ENCODE measurements at regions not wholly inside any gene's neighbourhood (a gene's known extent, or its start where the extent isn't known, plus 50 kb on each side); places are given as distances from the start of the nearest gene placed in this dataset.

DNA sequence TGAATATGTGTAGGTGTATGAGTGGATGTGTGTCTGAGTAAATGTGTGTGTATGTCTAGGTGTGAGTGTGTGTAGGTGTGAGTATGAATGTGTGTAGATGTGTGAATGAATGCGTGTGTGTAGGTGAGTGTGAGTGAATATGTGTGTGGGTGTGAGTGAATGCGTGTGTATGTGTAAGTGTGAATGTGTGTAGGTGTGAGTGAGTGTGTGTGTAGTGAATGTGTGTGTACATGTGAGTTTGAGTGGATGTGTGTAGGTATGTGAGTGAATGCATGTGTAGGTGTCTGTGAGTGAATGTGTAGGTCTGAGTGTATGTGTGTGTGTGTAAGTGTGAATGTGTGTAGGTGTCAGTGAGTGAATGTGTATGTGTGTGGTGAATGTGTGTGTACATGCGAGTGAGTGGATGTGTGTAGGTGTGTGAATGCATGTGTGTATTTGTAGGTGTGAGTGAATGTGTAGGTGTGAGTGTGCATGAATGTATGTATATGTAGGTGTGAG is 201.0 kb upstream of the ZNF536 start:
- TF ChIP-seq, protein P1, sequence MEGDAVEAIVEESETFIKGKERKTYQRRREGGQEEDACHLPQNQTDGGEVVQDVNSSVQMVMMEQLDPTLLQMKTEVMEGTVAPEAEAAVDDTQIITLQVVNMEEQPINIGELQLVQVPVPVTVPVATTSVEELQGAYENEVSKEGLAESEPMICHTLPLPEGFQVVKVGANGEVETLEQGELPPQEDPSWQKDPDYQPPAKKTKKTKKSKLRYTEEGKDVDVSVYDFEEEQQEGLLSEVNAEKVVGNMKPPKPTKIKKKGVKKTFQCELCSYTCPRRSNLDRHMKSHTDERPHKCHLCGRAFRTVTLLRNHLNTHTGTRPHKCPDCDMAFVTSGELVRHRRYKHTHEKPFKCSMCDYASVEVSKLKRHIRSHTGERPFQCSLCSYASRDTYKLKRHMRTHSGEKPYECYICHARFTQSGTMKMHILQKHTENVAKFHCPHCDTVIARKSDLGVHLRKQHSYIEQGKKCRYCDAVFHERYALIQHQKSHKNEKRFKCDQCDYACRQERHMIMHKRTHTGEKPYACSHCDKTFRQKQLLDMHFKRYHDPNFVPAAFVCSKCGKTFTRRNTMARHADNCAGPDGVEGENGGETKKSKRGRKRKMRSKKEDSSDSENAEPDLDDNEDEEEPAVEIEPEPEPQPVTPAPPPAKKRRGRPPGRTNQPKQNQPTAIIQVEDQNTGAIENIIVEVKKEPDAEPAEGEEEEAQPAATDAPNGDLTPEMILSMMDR (IDR thresholded peaks at IDR 0.05): no peak
- TF ChIP-seq ZFX (IDR thresholded peaks at IDR 0.05; ENCODE audit: borderline replicate concordance): no peak
- H3K27ac ChIP-seq: no peak overlapping the region

DNA sequence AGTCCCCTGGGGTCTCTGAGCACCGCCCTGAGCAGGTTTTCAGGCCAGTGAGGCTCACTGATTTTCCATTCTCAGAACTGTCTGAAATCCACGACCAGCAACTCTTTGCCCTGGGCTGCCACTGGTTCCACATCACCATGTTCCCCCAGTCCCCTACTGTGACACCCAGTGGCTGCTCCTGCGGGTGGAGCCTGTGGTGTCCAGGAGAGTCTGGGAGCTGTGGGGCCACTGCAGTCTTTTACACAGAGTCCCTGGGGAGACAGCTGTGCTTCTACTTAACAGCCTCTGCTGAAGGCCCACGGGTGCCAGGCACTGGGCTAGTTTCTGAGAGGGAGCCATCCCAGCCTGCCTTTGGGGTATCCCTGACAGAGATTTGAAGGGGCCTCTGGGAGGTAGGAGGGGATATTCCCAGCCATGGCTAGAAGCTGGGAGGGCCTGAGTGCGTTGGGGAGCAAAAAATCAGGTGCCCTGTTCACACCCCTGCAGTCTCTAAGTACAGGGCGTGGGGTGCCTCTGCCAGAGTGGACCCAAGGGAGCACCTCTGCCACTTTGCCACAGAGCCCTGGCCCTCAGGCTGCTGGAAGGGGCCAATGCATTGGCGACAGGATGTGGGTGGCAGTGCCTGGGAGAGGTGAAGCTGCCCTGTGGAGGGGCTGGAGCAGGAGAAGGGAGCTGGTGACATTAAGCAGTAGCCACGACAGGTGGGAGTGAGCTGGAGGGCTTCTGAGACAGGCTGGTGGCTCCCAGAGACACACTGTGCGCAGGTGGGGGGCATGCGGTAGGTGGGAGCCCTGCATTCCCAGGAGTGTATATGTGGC is 200.2 kb upstream of the ZNF536 start:
- no peak for TF ChIP-seq ZFX (IDR thresholded peaks at IDR 0.05; ENCODE audit: borderline replicate concordance)
- TF ChIP-seq, protein P1 (IDR thresholded peaks at IDR 0.05): no peak
- H3K27ac ChIP-seq: no peak overlapping the region

DNA sequence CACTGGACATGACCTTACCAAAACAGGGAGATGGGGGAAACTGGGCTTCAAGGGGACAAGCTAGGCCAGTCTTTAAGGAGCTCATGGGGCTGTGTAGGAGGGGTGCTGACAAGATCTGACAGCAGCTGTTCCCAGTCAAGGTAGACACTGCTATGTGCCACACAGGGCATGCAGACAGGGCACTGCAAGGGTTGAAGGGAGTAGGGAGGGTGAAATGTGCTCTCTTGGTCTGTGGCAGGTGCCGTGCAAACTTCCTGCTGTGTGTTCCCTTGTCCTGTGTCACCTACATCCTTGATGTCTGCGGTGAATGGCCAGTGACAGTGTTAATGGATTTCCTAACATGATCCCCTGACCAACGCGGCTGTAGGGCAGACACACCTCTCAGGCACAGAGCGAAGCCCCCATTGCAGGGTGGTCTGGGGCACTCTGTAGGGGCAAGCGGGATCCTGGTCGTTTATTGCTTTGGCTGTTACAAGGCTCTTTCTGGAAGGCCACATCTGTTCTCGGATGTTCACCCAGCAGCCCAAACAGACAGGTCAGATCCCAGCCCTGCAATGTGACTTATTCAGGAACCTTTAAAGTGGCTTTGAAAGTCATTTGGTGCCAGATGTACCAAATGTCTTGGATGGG is 199.5 kb upstream of the ZNF536 start:
- TF ChIP-seq, protein P1 (IDR thresholded peaks at IDR 0.05): no peak
- TF ChIP-seq ZFX (IDR thresholded peaks at IDR 0.05; ENCODE audit: borderline replicate concordance): no peak
- H3K27ac ChIP-seq: no peak overlapping the region

DNA sequence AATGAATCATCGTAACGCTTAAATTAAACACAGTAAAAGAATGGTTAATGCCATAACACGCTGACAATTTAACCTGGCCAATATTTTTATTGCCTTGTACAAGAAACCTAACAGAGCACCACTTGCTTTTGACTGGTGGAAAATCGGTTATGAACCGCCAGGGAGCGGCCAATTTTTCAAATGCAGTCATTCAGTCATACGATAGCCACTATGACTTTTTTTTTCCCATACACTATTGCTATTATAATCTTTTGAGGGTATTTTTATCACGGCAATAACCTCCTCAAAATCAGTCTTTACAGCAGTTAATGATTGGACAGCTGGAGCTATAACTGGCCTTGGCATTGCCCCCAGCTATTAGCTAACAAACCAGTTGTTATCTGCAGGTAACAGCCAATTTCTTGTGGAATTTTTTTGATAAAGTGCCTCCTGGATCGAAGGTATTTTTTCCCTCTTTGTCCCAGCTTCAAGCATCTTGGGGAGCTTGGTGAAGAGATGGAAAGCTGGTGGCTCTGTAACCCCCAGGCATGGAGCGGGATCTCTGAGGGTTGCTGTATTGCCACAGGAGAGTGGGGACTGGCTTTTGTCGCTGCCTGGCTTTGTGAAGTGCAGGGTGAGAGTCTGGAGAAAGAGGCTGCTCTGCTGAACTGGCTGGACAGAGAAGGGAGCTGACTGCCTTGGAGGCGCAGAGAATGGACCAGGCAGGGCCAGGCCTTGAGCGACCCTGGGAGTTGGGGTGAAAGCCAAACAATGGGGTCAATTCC is 198.4 kb upstream of the ZNF536 start:
- TF ChIP-seq ZFX (IDR thresholded peaks at IDR 0.05; ENCODE audit: borderline replicate concordance): no peak
- TF ChIP-seq, protein P1 (IDR thresholded peaks at IDR 0.05): no peak

DNA sequence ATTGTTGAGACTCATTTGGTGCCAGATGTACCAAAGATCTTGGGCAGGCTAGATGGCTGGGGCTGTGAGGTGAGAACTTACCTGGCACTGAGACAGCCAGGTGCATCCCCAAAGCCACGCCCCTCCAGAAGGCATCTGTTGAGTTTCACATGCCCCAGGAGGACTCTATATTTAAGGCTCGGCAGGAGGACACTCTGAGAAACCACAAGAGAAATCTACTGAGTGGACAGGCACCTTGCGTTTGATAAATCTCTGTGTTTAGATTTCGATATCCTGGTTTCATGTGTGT is 197.9 kb upstream of the ZNF536 start:
- TF ChIP-seq ZFX (IDR thresholded peaks at IDR 0.05; ENCODE audit: borderline replicate concordance): no peak
- TF ChIP-seq, protein P1 (IDR thresholded peaks at IDR 0.05): no peak
- no peak overlapping the region for H3K27ac ChIP-seq

More for the DNA sequence above, 198.4 kb upstream of the ZNF536 start:
- H3K27ac ChIP-seq: no peak overlapping the region

DNA sequence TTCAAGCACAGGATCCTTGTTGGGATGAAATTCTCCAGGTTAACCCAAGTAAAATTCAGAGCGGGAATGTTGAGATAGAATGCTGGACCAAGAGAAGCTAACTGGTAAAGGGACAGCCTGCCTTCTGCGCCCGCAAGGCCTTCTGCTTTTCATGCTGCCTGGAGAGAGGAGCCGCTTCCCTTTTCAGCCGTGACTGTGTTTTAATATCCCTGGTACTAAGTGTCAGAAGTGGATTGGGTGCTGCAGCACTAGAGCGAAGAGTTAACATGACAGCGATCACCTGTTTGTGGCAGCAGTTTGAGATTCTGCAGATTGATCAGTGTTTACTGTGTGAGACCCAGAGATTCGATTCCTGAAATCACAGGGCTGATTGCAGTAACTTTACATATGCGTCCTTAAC is 197.4 kb upstream of the ZNF536 start:
- no peak overlapping the region for H3K27ac ChIP-seq
- TF ChIP-seq, protein P1 (IDR thresholded peaks at IDR 0.05): no peak
- no peak for TF ChIP-seq ZFX (IDR thresholded peaks at IDR 0.05; ENCODE audit: borderline replicate concordance)
